ENCODE measurements at regions not wholly inside any gene's neighbourhood (a gene's known extent, or its start where the extent isn't known, plus 50 kb on each side); places are given as distances from the start of the nearest gene placed in this dataset.

- no peak for TF ChIP-seq SIN3A (IDR thresholded peaks at IDR 0.05; ENCODE audit: low read depth)
- no peak for TF ChIP-seq POLR2A (IDR thresholded peaks at IDR 0.05; ENCODE audit: borderline replicate concordance, extremely low read depth, insufficient read depth, insufficient read length)
Observed at GRCh38 chr6:6414931-6415330, 94.5 kb upstream of the F13A1 start.

Data from HCT116 (cell line).